Endothelial cell of umbilical vein (primary cell): ENCODE measurements at regions not wholly inside any gene's neighbourhood (a gene's known extent, or its start where the extent isn't known, plus 50 kb on each side); places are given as distances from the start of the nearest gene placed in this dataset.

Experiments used
- BruUV-seq: library from RNA; stranded (reverse); fragments of 400-500 nt; replicated peaks from 2 replicates; lab custom pipeline; 2021; lab: Mats Ljungman, UMichigan
- CTCF ChIA-PET: fragments of 300-600, 350-600 bp; sonication (Branson Sonifier 250); formaldehyde crosslinking; loops from one replicate; lab custom pipeline; 2021; ENCODE audit warnings: antibody characterized with exemption, inconsistent platforms; lab: Charles Lee
- POLR2A ChIA-PET: fragments of 300-600, 350-600 bp; sonication (Branson Sonifier 250); formaldehyde crosslinking; loops from one replicate; lab custom pipeline; 2021; ENCODE audit warnings: antibody characterized with exemption, inconsistent platforms; lab: Charles Lee
- DNase-seq: peaks from one replicate; pipeline ENCODE4 v3.0.0-alpha.2; 2011; ENCODE audit warnings: low read depth, low spot score
- FAIRE-seq: peaks from 2 replicates; lab custom pipeline; 2011; peaks lifted over from hg19 to GRCh38; lab: Jason Lieb, UNC
- H2AFZ ChIP-seq: 2 replicates; pipeline ENCODE4 v1.6.0; 2012; ENCODE audit warnings: low read depth, low read length, control low read depth, inconsistent platforms
- H3K27ac ChIP-seq: 2 replicates; pipeline ENCODE4 v1.5.1; 2011; ENCODE audit warnings: low read depth, mild to moderate bottlenecking, control low read depth, low read length, moderate library complexity; ENCODE audit not compliant: insufficient read depth
- H3K27me3 ChIP-seq, 2 experiments: 2 replicates each; pipeline versions ENCODE4 v1.6.0 to v1.6.1; 2011; ENCODE audit warnings: low read length in 2 of 2, mixed read lengths in 1 of 2; ENCODE audit not compliant: control insufficient read depth in 2 of 2, insufficient read depth in 2 of 2
- H3K36me3 ChIP-seq, 2 experiments: 2 replicates in 1 of 2; 3 replicates in 1 of 2; pipeline ENCODE4 v1.5.1; 2011; ENCODE audit warnings: low read length in 2 of 2, mild to moderate bottlenecking in 1 of 2, moderate library complexity in 1 of 2; ENCODE audit not compliant: control insufficient read depth in 2 of 2, insufficient read depth in 2 of 2; ENCODE audit errors: extremely low read depth in 1 of 2
- H3K4me1 ChIP-seq: 3 replicates; pipeline ENCODE4 v1.5.1; 2011; ENCODE audit warnings: mild to moderate bottlenecking, low read length; ENCODE audit not compliant: control insufficient read depth, insufficient read depth; ENCODE audit errors: extremely low read depth
- H3K4me2 ChIP-seq: 2 replicates; pipeline ENCODE4 v1.6.1; 2011; ENCODE audit warnings: low read length, control low read depth, mixed read lengths; ENCODE audit not compliant: insufficient read depth
- H3K4me3 ChIP-seq, 3 experiments: fragments of 200-600 bp in 1 of 3; sonication (generic), shearing (Covaris generic) in 1 of 3; replicated peaks in 1 of 3; 2 replicates each; pipeline ENCODE4 v1.5.1; 2011 to 2016; ENCODE audit warnings: control low read depth in 3 of 3, low read length in 3 of 3, mild to moderate bottlenecking in 2 of 3, inconsistent platforms in 1 of 3, low read depth in 1 of 3, moderate library complexity in 1 of 3; ENCODE audit not compliant: insufficient read depth in 1 of 3
- H3K79me2 ChIP-seq: 2 replicates; pipeline ENCODE4 v1.6.0; 2012; ENCODE audit warnings: low read length, inconsistent platforms; ENCODE audit not compliant: control insufficient read depth, insufficient read depth
- H3K9ac ChIP-seq: replicated peaks from 2 replicates; pipeline ENCODE3; 2011; ENCODE audit warnings: low read length, control low read depth; ENCODE audit not compliant: insufficient read depth; ENCODE audit errors: extremely low read depth
- H3K9me1 ChIP-seq: replicated peaks from 3 replicates; pipeline ENCODE4 v1.6.0; 2011; ENCODE audit warnings: mild to moderate bottlenecking, low read length; ENCODE audit not compliant: control insufficient read depth, insufficient read depth; ENCODE audit errors: extremely low read depth
- H3K9me3 ChIP-seq: replicated peaks from 2 replicates; pipeline ENCODE4 v1.5.1; 2012; ENCODE audit warnings: low read length, inconsistent platforms; ENCODE audit not compliant: control insufficient read depth, insufficient read depth
- H4K20me1 ChIP-seq: replicated peaks from 2 replicates; pipeline ENCODE3; 2011; ENCODE audit warnings: mild to moderate bottlenecking, low read length; ENCODE audit not compliant: control insufficient read depth, insufficient read depth; ENCODE audit errors: extremely low read depth
- EZH2 ChIP-seq: IDR thresholded peaks from 2 replicates; pipeline ENCODE4 v1.6.1; 2012; ENCODE audit warnings: borderline replicate concordance, low read depth, mild to moderate bottlenecking, moderate library complexity, low read length, inconsistent platforms; ENCODE audit not compliant: severe bottlenecking
- FOS ChIP-seq: IDR thresholded peaks from 2 replicates; pipeline ENCODE4 v1.6.1; 2011; ENCODE audit warnings: mild to moderate bottlenecking, low read length, moderate library complexity, borderline replicate concordance; ENCODE audit not compliant: insufficient read depth
- GATA2 ChIP-seq: IDR thresholded peaks from 2 replicates; pipeline ENCODE4 v1.7.0; 2011; ENCODE audit warnings: low read depth, mild to moderate bottlenecking, moderate library complexity, mixed read lengths, low read length; ENCODE audit not compliant: insufficient read length, insufficient read depth
- JUN ChIP-seq: IDR thresholded peaks from 2 replicates; pipeline ENCODE4 v1.6.1; 2011; ENCODE audit warnings: borderline replicate concordance, low read depth; ENCODE audit not compliant: insufficient read length, insufficient read depth
- MYC ChIP-seq: IDR thresholded peaks from one replicate; pipeline ENCODE4 v1.6.1; 2011; ENCODE audit warnings: mild to moderate bottlenecking, low read depth, low read length
- POLR2A ChIP-seq: IDR thresholded peaks from 2 replicates; pipeline ENCODE4 v1.6.1; 2012; ENCODE audit warnings: low read depth, mild to moderate bottlenecking, control low read depth, low read length
- POLR2AphosphoS5 ChIP-seq: IDR thresholded peaks from 2 replicates; pipeline ENCODE4 v1.6.1; 2012; ENCODE audit warnings: low read depth, mild to moderate bottlenecking, control low read depth, low read length, moderate library complexity; ENCODE audit not compliant: insufficient read depth
- dilution Hi-C: fragments of 300-500 bp; cut with MboI; formaldehyde crosslinking; loops from one replicate; pipeline ENCODE4 v1.15.0; 2019; ENCODE audit warnings: low sequenced_read_pairs; ENCODE audit not compliant: extremely low pct_ligation_motif_present
- intact Hi-C: fragments of 100-400 bp; cut with micrococcal nuclease; formaldehyde crosslinking; loops from one replicate; pipeline ENCODE4 v1.10.0; 2022
- TF ChIP-seq, protein P1 (sequence below): IDR thresholded peaks from 2 replicates; pipeline ENCODE4 v1.6.1; 2011; ENCODE audit not compliant: insufficient read depth, insufficient read length
- TF ChIP-seq, protein P2 (sequence below), 2 donors: IDR thresholded peaks; 1 replicate in 1 of 2; 2 replicates in 1 of 2; pipeline ENCODE4 v1.5.1; 2011; ENCODE audit warnings: low read length in 2 of 2, mild to moderate bottlenecking in 2 of 2, moderate library complexity in 2 of 2, control low read depth in 1 of 2, inconsistent platforms in 1 of 2, low read depth in 1 of 2; ENCODE audit not compliant: insufficient read depth in 1 of 2; ENCODE audit errors: extremely low read depth in 1 of 2

DNA sequence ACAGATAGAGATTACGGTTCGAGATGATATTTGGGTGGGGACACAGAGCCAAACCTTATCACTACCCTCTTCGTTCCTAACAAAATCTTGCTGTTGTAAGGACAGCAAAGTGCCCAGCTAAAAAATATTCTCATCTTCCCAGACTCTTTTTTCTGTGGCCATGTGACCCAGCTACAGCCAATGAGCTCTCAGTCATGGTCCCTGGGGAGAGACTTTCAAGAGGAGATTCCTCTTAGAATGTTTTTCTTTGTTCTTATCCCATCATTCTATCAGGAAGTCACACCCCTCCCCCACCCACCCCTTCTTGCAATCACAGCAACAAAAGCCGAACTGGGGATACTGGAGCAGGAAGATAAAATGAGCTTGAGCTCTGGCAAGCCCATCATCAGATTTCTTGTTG is 247.1 kb downstream of the CHRM3 start:
- BruUV-seq: no TSS peak
- Histone ChIP-seq H2AFZ (no peak overlapping the region), H3K9ac (no peak overlapping the region), H3K9me3 (peaks cover 2% of the 10 kb centered on the region), H3K79me2 (no peaks in the 10 kb centered on the region), H3K36me3 (no peaks in the 10 kb centered on the region), H4K20me1 (no peaks in the 10 kb centered on the region), H3K4me1 (no peaks in the 10 kb centered on the region), H3K4me2 (no peak overlapping the region), H3K27me3 (no peaks in the 10 kb centered on the region), H3K9me1 (no peaks in the 10 kb centered on the region), H3K4me3 (no peak overlapping the region), H3K27ac (no peak overlapping the region)
- TF ChIP-seq POLR2A (no peak), MYC (no peak), GATA2 (no peak), POLR2AphosphoS5 (no peak), EZH2 (no peak), FOS (no peak), JUN (no peak)
- TF ChIP-seq, protein P1, sequence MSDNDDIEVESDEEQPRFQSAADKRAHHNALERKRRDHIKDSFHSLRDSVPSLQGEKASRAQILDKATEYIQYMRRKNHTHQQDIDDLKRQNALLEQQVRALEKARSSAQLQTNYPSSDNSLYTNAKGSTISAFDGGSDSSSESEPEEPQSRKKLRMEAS: no peak
- TF ChIP-seq, protein P2, sequence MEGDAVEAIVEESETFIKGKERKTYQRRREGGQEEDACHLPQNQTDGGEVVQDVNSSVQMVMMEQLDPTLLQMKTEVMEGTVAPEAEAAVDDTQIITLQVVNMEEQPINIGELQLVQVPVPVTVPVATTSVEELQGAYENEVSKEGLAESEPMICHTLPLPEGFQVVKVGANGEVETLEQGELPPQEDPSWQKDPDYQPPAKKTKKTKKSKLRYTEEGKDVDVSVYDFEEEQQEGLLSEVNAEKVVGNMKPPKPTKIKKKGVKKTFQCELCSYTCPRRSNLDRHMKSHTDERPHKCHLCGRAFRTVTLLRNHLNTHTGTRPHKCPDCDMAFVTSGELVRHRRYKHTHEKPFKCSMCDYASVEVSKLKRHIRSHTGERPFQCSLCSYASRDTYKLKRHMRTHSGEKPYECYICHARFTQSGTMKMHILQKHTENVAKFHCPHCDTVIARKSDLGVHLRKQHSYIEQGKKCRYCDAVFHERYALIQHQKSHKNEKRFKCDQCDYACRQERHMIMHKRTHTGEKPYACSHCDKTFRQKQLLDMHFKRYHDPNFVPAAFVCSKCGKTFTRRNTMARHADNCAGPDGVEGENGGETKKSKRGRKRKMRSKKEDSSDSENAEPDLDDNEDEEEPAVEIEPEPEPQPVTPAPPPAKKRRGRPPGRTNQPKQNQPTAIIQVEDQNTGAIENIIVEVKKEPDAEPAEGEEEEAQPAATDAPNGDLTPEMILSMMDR (IDR thresholded peaks at IDR 0.05; ENCODE audit: extremely low read depth in 1 of 2, insufficient read depth in 1 of 2, low read depth in 1 of 2, low read length in 2 of 2): no peak
- POLR2A ChIA-PET: no interaction called here
- FAIRE-seq (no peak), DNase-seq (no peak)
- intact Hi-C loops (no loop called here), dilution Hi-C loops (no loop called here)
- CTCF ChIA-PET: no interaction called here
